ENCODE measurements at regions not wholly inside any gene's neighbourhood (a gene's known extent, or its start where the extent isn't known, plus 50 kb on each side); places are given as distances from the start of the nearest gene placed in this dataset.

DNA sequence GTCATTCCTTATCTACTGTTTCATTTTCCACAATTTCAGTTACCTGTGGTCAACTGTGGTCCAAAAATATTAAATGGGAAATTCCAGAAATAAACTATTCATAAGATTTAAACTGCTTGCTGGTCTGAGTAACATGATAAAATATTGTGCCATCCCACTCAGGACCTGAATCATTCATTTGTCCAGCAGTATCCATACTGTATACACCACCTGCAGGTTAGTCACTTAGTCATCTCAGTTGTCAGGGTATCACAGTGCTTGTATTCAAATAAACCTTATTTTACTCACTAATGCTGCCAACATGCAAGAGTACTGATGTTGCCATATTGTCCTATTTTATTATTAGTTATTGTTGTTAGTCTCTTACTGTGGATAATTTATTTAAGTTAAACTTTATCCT lies 139.7 kb downstream of the FBXO4 start:
- Histone ChIP-seq H3K27ac (ENCODE audit: low read depth, low read length) (no peak overlapping the region), H2AFZ (ENCODE audit: low read depth, low read length, poor library complexity, severe bottlenecking) (no peak overlapping the region), H3K9me3 (ENCODE audit: control insufficient read depth in 1 of 2, insufficient read depth in 1 of 2, low read depth in 1 of 2, low read length in 2 of 2) (no peaks in the 10 kb centered on the region), H3K4me1 (ENCODE audit: control insufficient read depth in 1 of 2, insufficient read depth in 2 of 2, low read length in 2 of 2) (no peaks in the 10 kb centered on the region), H3K4me3 (replicated peaks in 1 of 2; ENCODE audit: low read depth in 1 of 2, low read length in 2 of 2) (no peak overlapping the region), H3K36me3 (ENCODE audit: control insufficient read depth in 1 of 2, insufficient read depth in 2 of 2, low read length in 2 of 2) (no peaks in the 10 kb centered on the region), H3K27me3 (ENCODE audit: insufficient read depth, low read length) (no peaks in the 10 kb centered on the region), H3K4me2 (ENCODE audit: low read length) (no peak overlapping the region), H3K79me2 (ENCODE audit: insufficient read depth, low read length) (no peaks in the 10 kb centered on the region), H3K9ac (ENCODE audit: low read length) (no peak overlapping the region), H4K20me1 (ENCODE audit: insufficient read depth) (no peaks in the 10 kb centered on the region; the same call in 1 of the 2 replicates), H3K9me2 (ENCODE audit: insufficient read depth) (no peaks in the 10 kb centered on the region)
- CTCF ChIA-PET: interaction anchor here (3.2 kb wide), 1 partner anchor 8 kb away, joined by 37 read pairs; no protein-coding TSS in a partner anchor
- intact Hi-C loops (cut with micrococcal nuclease): no loop called here
- ATAC-seq (no peak), DNase-seq (ENCODE audit: low read depth, low spot score) (no peak)
- POLR2A ChIA-PET: no interaction called here
- RAD21 ChIA-PET (ENCODE audit: low non-redundant PET in 1 of 2, low total read pairs in 2 of 2, uncharacterized antibody in 2 of 2, unreplicated experiment in 2 of 2): no interaction called here
- TF ChIP-seq CTCF (IDR thresholded peaks at IDR 0.05 in 2 of 3, conservative IDR thresholded peaks at IDR 0.05 in 1 of 3; ENCODE audit: borderline replicate concordance in 1 of 3, insufficient read depth in 1 of 3, low read depth in 2 of 3, low read length in 2 of 3) (no peak), POLR2A (IDR thresholded peaks at IDR 0.05; ENCODE audit: borderline replicate concordance, extremely low read depth, insufficient read depth, insufficient read length) (no peak), ZNF274 (IDR thresholded peaks at IDR 0.05; ENCODE audit: low read depth, low read length) (no peak), SIN3A (IDR thresholded peaks at IDR 0.05; ENCODE audit: low read depth) (no peak), RAD21 (IDR thresholded peaks at IDR 0.05; ENCODE audit: low read depth) (no peak), TCF7L2 (IDR thresholded peaks at IDR 0.05; ENCODE audit: borderline replicate concordance, extremely low read depth, insufficient read depth, insufficient read length) (no peak), YY1 (IDR thresholded peaks at IDR 0.05; ENCODE audit: extremely low read depth, insufficient replicate concordance, low read depth, low read length) (no peak)
- TF ChIP-seq, protein P1, sequence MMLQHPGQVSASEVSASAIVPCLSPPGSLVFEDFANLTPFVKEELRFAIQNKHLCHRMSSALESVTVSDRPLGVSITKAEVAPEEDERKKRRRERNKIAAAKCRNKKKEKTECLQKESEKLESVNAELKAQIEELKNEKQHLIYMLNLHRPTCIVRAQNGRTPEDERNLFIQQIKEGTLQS (IDR thresholded peaks at IDR 0.05): no peak
- TF ChIP-seq, protein P2, sequence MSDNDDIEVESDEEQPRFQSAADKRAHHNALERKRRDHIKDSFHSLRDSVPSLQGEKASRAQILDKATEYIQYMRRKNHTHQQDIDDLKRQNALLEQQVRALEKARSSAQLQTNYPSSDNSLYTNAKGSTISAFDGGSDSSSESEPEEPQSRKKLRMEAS (IDR thresholded peaks at IDR 0.05): no peak
- no TSS peak for BruUV-seq (replicated peaks)
